HG02884 (cell line): ENCODE measurements at regions not wholly inside any gene's neighbourhood (a gene's known extent, or its start where the extent isn't known, plus 50 kb on each side); places are given as distances from the start of the nearest gene placed in this dataset.
"Not testable (repeated sequence)": the region's sequence is repeated elsewhere in the genome, so short reads cannot be mapped to it uniquely, and the experiment has no call there.

ENCODE experiments used
- ATAC-seq: cut with Tn5 transposase; IDR thresholded peaks from one replicate; pipeline ENCODE4 v1.9.1; 2021; ENCODE audit warnings: mild to moderate bottlenecking, moderate library complexity; ENCODE audit not compliant: unreplicated experiment

- ATAC-seq, result no peak
These were observed 111.7 kb downstream of the GGTLC2 start for GRCh38 chr22:22756109-22756508.

DNA sequence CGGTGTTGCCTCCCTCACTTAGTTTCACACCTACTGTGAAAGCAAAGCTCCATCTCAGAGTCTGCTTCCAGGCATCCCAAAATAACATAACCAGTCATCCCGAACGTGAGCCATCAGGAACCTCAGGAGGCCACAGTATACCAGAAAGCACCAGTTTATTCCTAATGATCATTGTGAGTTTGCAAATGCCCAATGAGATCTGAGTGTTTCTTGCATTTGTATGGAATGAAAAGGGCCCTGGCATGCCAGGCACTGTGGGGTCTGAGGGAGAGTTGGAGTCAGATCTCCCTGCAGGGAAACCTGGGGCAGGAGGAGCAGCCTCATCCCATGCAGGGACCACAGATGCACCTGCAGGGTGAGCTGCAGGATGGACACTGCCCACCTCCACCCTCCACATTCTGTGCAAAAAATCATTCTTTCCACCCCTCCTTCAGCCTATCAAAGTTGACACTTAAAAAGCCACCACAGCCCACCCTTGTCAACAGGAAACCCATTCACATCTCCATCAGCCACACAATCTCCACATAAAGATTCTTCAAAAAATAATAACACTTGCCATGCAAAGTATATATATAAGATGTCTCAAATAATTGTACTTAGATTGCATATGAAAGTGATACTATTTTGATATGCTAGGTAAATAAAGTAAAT, 112.3 kb downstream of the GGTLC2 start:
- not testable (repeated sequence) for ATAC-seq

- not testable (repeated sequence) for ATAC-seq
These were observed 113.8 kb downstream of the GGTLC2 start for GRCh38 chr22:22758101-22758807.

DNA sequence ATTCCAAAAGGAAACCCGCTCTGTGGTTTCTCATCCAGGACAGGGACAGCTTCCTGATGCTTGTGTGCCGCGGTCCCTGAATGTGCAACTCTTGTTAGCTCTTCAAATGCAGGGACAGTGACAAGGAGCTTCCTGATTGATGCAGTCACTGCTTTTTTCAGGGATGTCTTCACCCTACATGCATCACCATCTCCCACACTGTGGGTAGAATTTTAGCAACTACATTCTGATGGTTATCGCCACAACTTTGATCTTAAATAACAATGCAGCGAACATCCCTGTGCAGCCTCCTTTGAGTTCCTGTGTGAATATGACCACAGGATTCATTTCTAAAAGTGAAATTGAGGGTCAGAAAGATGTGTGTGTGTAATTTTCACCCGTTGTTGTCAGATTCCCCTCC, 115.0 kb downstream of the GGTLC2 start:
- ATAC-seq, result no peak

- ATAC-seq, result no peak
These were observed 115.6 kb downstream of the GGTLC2 start for GRCh38 chr22:22759889-22760546.

DNA sequence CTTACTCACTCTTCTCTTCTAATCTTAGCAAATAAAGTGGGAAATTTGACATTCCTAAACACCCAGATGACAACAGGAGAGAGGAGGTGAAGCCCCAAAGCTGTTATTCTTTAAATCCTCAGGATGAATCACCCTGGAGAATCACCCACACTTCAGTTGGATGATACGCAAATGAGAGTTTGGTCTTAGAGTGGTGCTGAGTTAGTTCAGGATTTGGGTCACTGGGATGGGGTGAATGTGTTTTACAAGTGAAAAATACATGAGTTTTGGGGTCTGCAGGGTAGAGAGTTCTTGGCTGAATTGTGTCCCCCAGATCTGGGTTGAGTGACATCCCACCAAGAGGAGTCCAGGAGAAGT, 117.2 kb downstream of the GGTLC2 start:
- ATAC-seq, result no peak

GRCh38 chr22:22761963-22762772, 117.8 kb downstream of the GGTLC2 start:
- no peak for ATAC-seq

DNA sequence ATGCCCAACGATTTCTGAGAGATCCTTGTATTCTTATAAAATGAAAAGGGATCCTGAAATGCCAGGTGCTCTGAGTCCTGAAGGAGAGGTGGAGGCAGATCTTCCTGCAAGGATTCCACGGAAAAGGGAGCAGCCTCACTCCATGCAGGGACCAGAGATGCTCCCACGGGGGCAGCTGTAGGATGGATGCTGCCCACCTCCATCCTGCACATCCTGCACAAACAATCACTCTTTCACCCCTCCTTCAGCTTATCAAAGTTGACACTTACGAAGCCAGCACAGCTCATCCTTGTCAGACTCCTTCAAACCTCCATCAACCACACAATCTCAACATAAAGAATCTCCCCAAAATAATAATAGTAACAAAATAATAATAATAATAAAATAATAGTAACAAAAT, 119.1 kb downstream of the GGTLC2 start:
- ATAC-seq, result no peak

DNA sequence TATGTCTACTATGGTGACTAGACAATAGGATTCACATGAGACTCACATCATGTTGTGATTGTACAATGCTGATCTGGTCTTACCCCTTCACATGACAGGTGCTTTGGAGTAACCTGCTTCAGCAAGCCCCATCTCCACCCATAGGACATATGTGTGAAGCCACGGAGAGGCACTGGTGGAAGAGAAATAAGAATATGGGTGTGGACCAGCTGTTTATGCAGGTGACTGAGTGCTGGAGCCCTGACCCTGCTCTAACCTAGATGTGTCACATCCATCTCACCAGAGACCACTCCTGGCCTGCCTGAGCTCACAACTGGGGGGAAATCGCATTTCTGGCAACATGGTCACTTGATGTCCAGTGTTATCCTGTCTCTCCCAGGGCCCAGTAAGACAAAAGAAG, 119.7 kb downstream of the GGTLC2 start:
- no peak for ATAC-seq

- ATAC-seq, result no peak
These were observed 119.6 kb upstream of the IGLL5 start for GRCh38 chr22:22767876-22768602.

DNA sequence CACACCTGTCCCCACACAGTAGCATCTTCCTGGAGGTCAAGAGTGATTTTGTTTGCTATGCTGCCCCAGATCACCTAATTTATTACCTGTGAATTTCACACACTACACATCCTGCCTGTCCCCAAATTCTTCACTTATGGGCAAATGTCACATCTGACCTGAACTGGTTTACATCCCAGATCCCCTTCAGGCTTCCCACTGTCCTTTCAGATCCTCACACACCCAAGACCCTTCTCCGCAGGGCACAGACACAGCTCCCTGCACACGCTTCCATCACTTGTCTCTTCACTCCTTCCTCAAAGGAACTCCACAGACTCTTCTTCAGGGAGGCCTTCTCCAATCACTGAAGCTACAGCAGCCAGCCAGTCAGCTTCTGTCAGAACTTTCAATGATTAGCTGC, 118.7 kb upstream of the IGLL5 start:
- no peak for ATAC-seq

DNA sequence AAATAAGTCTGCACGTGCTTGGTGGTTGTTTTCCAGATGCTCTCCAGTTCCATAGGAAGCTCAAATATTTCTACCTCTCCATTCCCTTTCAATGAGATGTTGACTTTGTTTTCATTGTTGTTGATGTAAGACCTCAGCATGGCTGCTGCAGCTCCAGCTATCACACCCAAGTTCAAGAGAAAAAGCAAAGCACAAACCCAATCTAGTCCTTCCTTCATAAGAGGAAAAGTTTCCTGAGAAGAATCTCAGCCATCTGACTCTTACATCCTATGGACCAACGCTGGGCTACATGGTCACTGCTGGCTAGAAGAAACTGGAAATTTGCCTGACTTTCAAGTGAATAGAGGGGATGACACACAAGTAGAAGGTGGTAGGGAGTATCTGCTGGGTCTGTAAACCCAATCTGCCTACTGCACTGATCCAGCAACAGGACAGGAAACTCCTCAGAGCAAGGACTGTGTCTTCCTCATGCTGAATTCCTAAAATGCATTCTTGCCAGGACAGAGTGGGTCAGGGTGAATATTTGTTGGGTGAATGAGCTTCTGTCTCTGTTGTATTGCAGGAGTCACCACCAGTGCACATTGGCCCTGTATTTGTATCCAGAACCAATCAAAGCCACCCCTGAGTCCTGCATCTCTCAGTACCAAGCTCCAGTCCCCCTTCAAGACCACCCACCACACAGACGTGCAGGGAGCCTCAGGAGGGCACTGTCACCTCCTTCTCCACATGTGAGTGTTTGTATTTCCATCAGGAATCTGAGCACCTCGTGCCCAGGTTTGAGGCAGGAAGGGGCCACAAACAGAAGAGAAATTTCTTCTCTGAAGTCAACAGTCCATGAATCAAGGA, 118.0 kb upstream of the IGLL5 start:
- ATAC-seq, result no peak

DNA sequence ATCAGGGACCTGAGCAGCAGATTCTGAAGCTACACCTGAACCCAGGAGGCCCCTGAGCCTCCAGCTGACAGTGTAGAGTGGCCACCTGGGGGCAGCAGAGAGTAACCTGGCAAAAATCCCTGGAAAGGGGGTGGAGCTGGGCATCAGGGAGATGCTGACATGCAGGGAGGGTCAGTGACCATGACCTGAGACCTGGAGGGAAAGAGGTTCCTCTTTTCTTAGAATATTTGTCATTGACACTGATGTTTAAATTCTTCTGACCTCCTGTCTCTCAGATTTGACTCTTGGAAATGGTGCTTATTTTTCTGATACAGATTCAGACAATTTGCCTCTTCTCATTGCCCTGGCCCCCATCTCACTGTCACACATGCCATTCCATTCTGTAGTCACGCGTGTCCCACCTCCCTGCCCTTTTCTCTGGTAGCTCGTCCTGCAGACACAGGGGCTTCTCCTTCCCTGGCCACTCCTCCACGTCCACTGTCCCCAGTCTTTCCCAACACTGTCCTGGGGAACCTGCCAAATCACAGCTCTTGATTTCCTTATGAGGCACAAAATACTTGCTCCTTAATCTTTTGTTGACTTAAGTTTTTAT, 117.2 kb upstream of the IGLL5 start:
- ATAC-seq, result no peak

DNA sequence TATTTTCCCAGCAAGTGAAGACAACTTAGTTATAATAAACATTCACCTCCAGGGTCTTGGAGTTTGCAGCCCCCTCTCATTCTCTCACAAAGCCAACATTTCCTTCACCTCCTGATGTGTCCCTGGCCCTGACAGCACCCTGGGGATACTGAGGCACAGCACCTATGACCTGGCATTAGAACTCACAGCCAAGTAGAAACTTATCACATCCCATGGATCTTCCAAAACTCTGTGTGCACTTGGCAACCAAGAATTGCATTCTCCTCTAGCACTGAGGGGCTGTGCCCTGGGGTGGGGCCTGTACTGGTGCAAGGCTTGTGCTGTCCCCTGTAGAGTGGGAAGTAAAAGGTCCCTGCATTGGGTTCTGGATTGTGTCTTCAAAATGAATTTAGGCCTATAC, 116.7 kb upstream of the IGLL5 start:
- no peak for ATAC-seq

DNA sequence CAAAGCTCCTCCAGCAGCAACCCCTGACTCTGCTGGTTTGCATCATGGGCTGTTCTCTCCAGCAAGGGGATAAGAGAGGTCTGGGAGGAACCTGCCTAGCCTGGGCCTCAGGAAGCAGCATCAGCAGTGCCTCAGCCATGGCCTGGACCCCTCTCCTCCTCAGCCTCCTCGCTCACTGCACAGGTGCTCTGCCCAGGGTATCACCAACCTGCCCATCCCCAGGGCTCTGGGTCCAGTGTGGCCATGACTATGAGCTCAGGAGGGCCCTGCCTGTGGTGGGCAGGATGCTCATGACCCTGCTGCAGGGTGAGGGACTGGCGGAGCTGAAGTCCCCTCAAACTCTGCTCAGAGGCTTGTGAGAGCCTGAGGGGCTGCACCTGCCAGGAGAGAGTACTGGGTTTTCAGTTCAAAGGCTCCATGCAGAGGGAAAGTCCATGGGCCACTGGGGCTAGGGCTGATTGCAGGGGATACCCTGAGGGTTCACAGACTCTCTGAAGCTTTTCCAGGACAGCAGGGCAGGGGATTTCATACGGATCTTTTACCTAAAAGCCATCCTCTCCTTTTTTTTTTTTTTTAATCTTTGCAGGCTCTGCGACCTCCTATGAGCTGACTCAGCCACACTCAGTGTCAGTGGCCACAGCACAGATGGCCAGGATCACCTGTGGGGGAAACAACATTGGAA, 115.8 kb upstream of the IGLL5 start:
- no peak for ATAC-seq

DNA sequence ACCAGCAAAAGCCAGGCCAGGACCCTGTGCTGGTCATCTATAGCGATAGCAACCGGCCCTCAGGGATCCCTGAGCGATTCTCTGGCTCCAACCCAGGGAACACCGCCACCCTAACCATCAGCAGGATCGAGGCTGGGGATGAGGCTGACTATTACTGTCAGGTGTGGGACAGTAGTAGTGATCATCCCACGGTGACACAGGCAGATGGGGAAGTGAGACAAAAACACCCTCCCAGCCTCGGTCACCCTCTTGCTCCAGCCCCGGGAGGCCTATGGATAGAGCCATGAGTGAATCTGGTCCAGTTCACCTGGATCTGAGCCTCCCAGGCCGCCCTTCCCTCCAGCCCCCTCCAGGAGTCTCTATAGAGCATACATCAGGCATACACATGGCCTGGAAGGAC, 115.2 kb upstream of the IGLL5 start:
- no peak for ATAC-seq

DNA sequence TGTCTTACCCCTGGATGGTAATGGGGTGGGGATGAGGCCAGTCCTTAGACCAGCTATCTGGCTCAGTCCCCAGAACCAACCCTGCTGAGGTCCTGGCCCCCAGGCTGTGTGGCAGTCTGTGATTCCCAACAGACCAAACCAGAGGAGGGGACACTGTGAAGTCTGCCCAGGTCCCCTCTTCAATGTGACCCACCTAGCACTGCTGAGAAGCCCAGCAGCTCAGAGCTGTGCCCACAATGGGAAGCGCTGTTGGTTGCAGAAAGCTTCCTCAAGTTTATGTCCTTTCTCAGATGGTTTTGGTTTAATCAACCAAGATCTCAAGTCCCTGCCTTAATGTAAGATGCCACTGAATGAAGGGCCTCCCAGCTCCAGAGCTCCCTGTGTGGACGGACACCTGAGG, 114.7 kb upstream of the IGLL5 start:
- ATAC-seq, result no peak

DNA sequence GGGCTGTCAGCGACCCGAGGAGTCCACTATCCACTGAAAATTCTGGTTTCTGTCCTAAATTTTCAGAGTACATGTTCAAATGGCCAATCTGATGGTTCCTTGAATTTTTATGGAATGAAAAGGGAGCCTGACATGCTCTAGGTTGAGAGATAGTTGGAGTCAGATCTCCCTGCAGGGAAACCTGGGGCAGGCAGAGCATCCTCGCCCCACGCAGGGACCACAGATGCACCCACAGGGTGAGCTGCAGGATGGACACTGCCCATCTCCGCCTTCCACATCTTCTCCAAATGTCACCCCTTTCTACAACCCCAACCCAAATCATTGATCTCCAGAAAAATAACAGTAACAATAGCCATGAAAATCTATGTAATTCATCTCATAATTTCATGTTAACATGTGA, 114.2 kb upstream of the IGLL5 start:
- no peak for ATAC-seq

DNA sequence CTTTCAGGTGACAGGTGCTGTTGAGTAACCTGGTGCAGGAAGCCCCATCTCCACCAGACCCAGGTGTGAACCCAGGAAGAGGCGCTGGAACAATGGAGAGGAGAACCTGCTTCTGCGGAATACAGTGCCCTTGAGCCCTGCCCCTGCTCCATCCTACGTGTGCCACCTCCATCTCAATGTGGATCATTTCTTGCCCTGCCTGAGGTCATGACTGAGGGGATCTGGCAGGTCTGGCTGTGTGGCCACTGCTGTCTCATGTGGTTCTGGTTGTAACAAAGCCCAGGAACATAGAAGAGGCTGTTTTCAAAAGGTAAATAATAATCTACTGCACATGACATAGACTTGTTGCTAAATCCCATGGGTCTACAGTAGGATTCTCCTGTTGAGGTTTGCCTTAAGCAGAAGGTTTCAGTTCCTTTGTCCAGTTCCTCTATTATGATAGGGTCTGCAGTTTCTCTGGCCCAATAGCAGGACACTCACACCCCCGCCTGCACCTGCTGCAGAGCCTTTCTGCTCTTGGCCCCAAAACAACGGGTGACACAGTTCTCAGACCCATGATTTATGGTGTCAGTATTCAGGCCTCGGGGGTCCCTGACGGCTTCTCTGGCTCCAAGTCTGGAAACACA, 113.5 kb upstream of the IGLL5 start:
- ATAC-seq, result no peak
